HUES64 (cell line): ENCODE measurements at regions not wholly inside any gene's neighbourhood (a gene's known extent, or its start where the extent isn't known, plus 50 kb on each side); places are given as distances from the start of the nearest gene placed in this dataset.
"Not testable (repeated sequence)": the region's sequence is repeated elsewhere in the genome, so short reads cannot be mapped to it uniquely, and the experiment has no call there.

Experiments
- H3K27ac ChIP-seq: 2 replicates; pipeline ENCODE4 v1.7.0; 2013; ENCODE audit warnings: low read depth, low read length, inconsistent platforms
- H3K27me3 ChIP-seq: 2 replicates; pipeline ENCODE4 v1.6.1; 2013; ENCODE audit warnings: mild to moderate bottlenecking, low read length; ENCODE audit not compliant: insufficient read depth
- H3K36me3 ChIP-seq: 2 replicates; pipeline ENCODE4 v1.6.1; 2013; ENCODE audit warnings: mild to moderate bottlenecking, low read length; ENCODE audit not compliant: insufficient read depth
- H3K4me1 ChIP-seq: 2 replicates; pipeline ENCODE4 v1.6.1; 2013; ENCODE audit warnings: mild to moderate bottlenecking, low read length, moderate library complexity; ENCODE audit not compliant: insufficient read depth
- H3K4me3 ChIP-seq: 2 replicates; pipeline ENCODE4 v1.5.1; 2013; ENCODE audit warnings: mild to moderate bottlenecking, low read length, moderate library complexity
- H3K9ac ChIP-seq: 2 replicates; pipeline ENCODE4 v1.6.1; 2013; ENCODE audit warnings: mild to moderate bottlenecking, low read depth, low read length
- H3K9me3 ChIP-seq: 2 replicates; pipeline ENCODE4 v1.6.1; 2013; ENCODE audit warnings: low read depth, low read length; ENCODE audit not compliant: insufficient read depth
- WGBS: fragments of 150-250, 120-280 bp; methylation state at CpG from one replicate; pipeline ENCODE4 v1.1.7; 2013; ENCODE audit warnings: missing lambda C conversion rate; 5-methylcytosine and 5-hydroxymethylcytosine counted together

DNA sequence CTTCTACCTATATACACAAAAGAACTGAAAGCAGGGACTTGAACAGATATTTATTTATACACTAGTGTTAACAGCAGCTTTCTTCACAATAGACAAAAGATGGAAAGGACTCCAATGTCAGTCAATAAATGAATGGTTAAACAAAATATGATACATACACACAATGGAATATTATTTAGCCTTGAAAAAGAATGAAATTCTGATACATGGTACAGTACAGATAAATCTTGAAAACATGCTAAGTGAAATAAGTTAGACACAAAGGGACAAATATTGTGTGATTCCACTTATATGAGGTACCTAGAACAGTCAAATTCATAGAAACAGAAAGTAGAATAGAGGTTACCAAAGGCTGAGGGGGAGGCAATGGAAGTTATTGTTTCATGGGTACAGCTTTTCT is 79.8 kb upstream of the ADTRP start:
- H3K9ac ChIP-seq = no peak overlapping the region
- no peaks in the 10 kb centered on the region for H3K36me3 ChIP-seq
- no peaks in the 10 kb centered on the region for H3K27me3 ChIP-seq
- H3K4me3 ChIP-seq = no peak overlapping the region
- no peaks in the 10 kb centered on the region for H3K4me1 ChIP-seq
- no peak overlapping the region for H3K27ac ChIP-seq
- no peaks in the 10 kb centered on the region for H3K9me3 ChIP-seq

DNA sequence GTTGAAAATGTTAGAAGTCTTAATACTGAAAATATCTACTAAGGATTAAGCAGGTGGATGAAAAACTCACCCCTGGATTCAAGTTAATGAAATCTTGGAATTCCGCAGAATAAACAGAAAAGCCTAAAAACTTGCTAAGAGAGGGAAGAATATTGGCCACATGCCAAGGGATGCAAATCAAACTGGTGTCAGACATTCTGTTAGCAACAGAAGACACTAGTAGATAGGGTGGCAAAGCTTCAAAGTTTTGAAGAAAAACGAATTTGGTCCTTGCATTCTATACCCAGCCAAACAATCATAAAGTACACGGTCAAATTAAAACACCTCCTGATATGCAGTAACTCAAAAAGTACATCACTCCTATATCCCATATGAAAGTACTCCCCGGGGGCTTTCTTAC is 77.1 kb upstream of the ADTRP start:
- whole genome bisulfite sequencing = 92% methylated on average over 4 of the region's 4 CpGs
- Histone ChIP-seq H3K9ac (no peak overlapping the region), H3K27ac (no peak overlapping the region), H3K4me3 (no peak overlapping the region), H3K27me3 (no peaks in the 10 kb centered on the region), H3K9me3 (no peaks in the 10 kb centered on the region), H3K4me1 (no peaks in the 10 kb centered on the region), H3K36me3 (no peaks in the 10 kb centered on the region)

DNA sequence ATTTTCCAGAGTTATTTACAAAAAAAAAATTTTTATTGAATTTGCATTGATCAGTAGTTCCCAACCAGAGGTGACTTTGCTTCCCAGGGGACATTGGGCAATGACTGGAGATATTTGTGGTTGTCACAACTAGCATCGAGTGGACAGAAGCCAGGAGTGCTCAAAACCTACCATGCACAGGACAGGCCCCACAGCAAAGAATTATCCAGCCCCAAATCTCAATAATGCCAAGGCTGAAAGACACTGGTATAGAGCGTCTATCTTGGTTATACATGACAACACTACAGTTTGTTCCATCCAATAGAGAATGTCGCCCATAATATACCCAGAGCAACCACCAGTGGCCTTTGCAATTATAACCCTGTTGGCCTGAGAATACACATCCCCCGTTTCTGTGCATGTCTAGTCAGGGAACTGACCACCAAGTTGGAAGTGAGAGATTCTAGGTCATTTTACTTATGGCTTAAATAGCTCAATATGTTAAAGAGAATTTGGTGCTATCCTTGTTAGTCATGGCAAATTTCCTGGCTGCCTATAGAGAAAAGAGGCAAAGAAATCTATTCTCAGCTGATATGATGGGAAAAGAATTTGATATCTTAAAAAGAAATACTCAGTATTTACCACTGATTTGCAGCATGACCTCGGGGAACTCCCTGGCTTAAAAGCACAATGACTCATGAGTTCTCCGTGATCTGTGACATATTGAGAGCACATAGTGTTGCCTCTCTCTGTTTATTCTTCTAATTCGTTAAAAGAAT is 76.0 kb upstream of the ADTRP start:
- 92% methylated on average over 6 of the region's 7 CpGs for WGBS
- Histone ChIP-seq H3K36me3 (no peaks in the 10 kb centered on the region), H3K27me3 (no peaks in the 10 kb centered on the region), H3K9me3 (no peaks in the 10 kb centered on the region), H3K27ac (no peak overlapping the region), H3K9ac (no peak overlapping the region), H3K4me3 (no peak overlapping the region), H3K4me1 (no peaks in the 10 kb centered on the region)

DNA sequence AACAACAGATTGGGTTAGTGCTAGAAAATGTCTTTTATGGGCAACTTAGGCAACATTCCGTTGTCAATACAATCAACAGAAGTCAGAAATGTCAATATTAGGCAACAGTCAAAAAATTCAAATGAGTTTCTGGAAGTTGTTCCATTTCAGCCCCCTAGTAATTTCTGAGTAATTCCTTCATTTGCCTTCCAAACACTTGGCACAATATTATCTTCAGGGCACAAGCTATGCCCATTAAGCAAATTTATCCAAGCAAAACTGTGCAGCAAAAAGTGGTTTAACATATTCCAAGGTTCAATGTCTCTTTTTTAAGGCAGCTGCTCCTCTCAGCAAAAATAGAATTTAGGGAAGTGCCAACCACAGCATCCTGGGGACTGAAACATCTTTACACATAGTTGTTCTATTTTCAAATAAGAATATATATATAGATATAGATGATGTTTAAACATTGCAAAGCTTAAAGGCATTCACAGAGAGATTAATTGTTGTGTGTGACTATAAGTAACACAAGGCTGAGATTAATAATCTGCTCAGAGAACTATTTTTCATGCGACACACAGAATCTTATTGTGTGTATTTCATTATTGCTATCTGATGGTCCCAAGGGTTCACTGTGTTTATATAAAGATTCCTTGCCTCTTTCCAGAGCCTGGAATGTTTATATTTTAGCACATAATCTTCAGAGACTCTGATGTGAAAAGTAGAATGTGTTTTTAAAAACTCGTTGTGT is 75.2 kb upstream of the ADTRP start:
- Histone ChIP-seq H3K36me3 (no peaks in the 10 kb centered on the region), H3K9me3 (no peaks in the 10 kb centered on the region), H3K27me3 (no peaks in the 10 kb centered on the region), H3K4me3 (no peak overlapping the region), H3K4me1 (no peaks in the 10 kb centered on the region), H3K9ac (no peak overlapping the region), H3K27ac (no peak overlapping the region)
- WGBS = 96% methylated on average over 3 of the region's 3 CpGs

DNA sequence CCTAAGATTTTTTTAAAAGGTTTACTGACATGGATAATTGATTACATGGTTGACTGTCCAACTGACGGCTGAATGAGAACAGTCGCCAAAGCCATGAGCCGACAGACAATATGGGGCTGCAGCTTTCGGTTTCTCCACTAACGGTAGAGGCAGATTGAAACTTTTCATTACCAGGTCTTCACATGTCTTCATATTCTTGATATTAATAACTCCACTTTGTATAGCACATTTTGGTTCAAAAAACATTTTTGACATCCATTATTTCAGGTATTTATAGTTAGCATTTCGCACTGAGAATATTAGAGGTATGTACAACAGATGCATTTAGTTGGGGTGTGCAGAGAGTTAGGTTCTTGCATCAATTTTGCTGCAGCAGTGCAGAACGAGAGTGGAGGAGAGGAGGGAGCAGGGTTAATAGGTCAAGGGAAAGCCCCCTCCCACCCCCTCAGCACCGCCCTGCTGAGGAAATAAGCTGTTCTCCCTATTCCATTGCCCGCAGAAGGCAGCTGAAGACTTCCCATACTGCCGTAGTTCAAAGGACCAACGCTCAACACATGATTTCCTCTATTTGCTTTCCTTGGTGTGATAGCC is 73.6 kb upstream of the ADTRP start:
- Histone ChIP-seq H3K9ac (no peak overlapping the region), H3K9me3 (no peaks in the 10 kb centered on the region), H3K27ac (no peak overlapping the region), H3K36me3 (no peaks in the 10 kb centered on the region), H3K27me3 (no peaks in the 10 kb centered on the region), H3K4me1 (no peaks in the 10 kb centered on the region), H3K4me3 (no peak overlapping the region)
- WGBS = 81% methylated on average over 10 of the region's 11 CpGs

DNA sequence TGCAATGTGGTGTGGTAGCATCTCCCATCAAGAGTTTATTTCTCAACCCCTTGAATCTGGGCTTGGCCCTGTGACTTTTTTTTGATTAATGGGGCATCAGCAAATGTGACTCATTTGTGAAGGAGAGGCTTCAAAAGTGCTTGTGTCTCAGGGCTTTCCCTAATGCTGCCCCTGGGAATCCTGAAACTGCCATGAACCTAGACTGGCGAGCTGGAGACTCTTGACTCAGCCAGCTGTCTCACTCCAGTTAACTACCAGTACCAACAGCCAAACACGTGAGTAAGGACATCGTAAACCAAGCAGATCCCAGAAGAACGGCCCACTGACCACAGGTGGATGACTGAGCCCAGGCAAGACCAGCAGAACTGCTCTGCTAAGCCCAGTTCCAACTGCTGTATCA is 72.8 kb upstream of the ADTRP start:
- Histone ChIP-seq H3K9me3 (no peaks in the 10 kb centered on the region), H3K9ac (no peak overlapping the region), H3K27me3 (no peaks in the 10 kb centered on the region), H3K4me3 (no peak overlapping the region), H3K36me3 (no peaks in the 10 kb centered on the region), H3K27ac (no peak overlapping the region), H3K4me1 (no peaks in the 10 kb centered on the region)
- 94% methylated on average over 4 of the region's 4 CpGs for WGBS

DNA sequence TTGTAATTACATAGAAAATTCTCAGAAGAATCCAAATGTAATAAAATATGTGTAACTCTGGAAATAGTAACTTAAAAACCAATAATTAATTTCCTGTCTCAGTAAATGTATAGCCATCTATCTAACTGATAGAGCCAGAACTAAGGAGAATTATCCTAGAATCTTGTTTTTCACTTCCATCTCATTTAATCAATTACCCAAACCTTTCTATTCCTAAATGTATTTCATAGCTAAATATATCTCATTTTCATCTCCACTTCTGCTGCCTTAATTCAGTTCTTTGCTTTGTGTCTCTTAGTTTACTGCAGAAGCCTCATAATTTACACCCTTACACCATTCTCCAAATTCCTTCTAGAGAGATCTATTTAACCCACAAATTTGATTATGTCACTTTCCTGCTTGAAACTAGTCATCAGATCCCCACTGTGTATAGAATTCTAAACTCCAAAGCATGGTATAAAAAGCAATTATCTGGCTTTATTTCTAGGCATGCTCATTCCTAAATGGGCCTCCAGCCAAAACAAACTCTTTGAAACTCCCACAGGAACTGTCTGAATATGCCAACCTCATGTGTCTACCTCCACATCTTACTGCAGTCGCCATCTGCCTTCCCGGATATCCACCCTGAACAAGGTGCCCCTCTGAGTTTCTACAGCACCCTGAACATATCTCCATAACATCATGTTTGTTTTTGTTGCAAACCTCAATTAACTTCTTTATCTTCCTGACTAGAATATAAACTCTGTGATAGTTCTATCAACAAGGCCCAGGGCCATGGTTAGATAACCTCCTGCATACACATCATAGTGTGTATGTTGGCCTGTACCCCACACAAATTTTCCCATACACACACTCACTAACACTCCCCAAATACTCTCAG is 70.5 kb upstream of the ADTRP start:
- H3K9ac ChIP-seq = no peak overlapping the region
- no peaks in the 10 kb centered on the region for H3K36me3 ChIP-seq
- no peaks in the 10 kb centered on the region for H3K9me3 ChIP-seq
- no peak overlapping the region for H3K4me3 ChIP-seq
- 92% methylated on average over 2 of the region's 2 CpGs for WGBS
- no peaks in the 10 kb centered on the region for H3K27me3 ChIP-seq
- H3K27ac ChIP-seq = no peak overlapping the region
- no peaks in the 10 kb centered on the region for H3K4me1 ChIP-seq

DNA sequence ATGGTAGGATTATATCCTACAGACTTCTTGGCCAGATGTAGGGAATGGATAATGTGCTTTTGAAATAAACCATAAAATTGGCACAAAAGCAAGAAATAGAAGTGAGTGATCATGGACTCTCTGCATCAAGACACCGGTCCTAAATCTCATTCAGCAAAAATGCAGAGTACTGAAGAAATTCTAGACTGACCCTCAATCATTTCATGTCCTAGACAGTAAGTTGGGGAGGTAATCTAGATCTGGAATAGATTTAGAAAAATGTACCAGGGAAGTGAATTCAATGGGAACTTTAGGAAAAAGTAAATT is 69.7 kb upstream of the ADTRP start:
- Histone ChIP-seq H3K36me3 (no peaks in the 10 kb centered on the region), H3K27me3 (no peaks in the 10 kb centered on the region), H3K9ac (no peak overlapping the region; the same call in 1 of the 2 replicates), H3K4me3 (no peak overlapping the region), H3K27ac (no peak overlapping the region), H3K9me3 (no peaks in the 10 kb centered on the region), H3K4me1 (no peaks in the 10 kb centered on the region)
- WGBS = 100% methylated on average over 1 of the region's 1 CpG

DNA sequence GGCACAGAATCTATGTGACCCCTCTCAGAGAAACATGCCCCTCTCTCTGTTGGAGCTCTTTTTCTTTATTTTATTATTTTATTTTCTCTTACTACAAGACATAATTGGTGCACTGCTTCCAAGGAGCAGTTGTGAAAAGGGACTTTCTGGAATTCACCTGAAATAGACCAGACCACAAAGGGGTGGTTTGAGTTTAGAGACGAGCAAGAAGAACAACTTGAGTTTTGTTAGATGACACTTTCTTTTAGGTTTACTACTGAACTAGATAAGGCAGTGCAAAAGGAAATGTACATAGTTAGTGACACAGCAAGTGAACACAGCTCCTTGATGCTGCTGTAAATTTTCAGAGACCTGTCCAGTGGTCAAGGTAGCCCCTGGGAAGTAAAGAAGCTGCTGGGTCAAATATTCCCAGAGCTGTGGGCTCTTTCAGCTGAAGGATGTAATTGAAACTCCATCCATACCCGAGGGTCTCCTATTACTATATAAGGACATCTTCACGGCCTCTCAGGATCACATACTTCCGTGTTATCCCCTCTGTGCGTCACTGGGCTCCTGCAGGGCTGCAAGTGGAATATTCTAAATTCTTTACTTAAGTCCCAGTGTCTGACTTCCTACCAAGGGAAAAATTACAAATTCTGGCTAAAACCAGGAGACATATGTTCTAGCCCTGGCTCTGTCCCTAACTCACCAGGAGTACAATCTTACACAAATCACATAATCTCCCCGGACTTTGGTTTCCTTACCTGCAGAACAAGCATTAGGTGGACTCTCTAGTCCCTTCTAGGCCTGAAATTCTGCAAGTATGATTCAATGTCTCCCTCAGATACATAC is 69.1 kb upstream of the ADTRP start:
- Histone ChIP-seq H3K27ac (no peak overlapping the region), H3K36me3 (no peaks in the 10 kb centered on the region), H3K4me3 (no peak overlapping the region), H3K9ac (no peak overlapping the region; the same call in 1 of the 2 replicates), H3K9me3 (no peaks in the 10 kb centered on the region), H3K27me3 (no peaks in the 10 kb centered on the region), H3K4me1 (no peaks in the 10 kb centered on the region)
- WGBS = 83% methylated on average over 6 of the region's 6 CpGs

DNA sequence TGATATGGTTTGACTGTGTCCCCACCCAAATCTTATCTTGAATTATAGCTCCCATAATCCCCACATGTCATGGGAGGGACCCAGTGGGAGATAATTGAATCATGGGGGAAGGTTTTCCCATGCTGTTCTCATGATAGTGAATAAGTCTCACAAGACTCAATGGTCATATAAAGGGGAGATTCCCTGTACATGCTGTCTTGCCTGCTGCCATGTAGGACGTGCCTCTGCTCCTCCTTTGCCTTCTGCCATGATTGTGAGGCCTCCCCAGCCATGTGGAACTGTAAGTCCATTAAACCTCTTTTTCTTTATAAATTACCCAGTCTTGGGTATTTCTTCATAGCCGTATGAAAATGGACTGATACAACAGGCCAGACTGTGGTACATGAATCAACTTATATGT is 68.5 kb upstream of the ADTRP start:
- not testable (repeated sequence) for H3K27ac ChIP-seq, H3K9me3 ChIP-seq, H3K9ac ChIP-seq, H3K27me3 ChIP-seq, H3K4me1 ChIP-seq, H3K36me3 ChIP-seq, H3K4me3 ChIP-seq
- WGBS = 92% methylated on average over 2 of the region's 2 CpGs
